CD4-positive, alpha-beta memory T cell (primary cell): ENCODE measurements at regions not wholly inside any gene's neighbourhood (a gene's known extent, or its start where the extent isn't known, plus 50 kb on each side); places are given as distances from the start of the nearest gene placed in this dataset.

Source experiments
- CTCF ChIA-PET: fragments of 350-600 bp; sonication (Branson Sonifier 250); formaldehyde crosslinking; loops from one replicate; lab custom pipeline; 2021; ENCODE audit warnings: inconsistent platforms; ENCODE audit not compliant: partially characterized antibody; lab: Charles Lee
- POLR2A ChIA-PET: fragments of 350-600 bp; sonication (Branson Sonifier 250); formaldehyde crosslinking; loops from one replicate; lab custom pipeline; 2021; ENCODE audit not compliant: partially characterized antibody; lab: Charles Lee
- DNase-seq, 5 donors: peaks; one replicate each; pipeline versions ENCODE4 v3.0.0 to v3.0.0-alpha.2; 2020 to 2022; ENCODE audit warnings: mixed read lengths in 1 of 5
- H3K27ac ChIP-seq: one replicate; pipeline ENCODE4 v1.7.0; 2013; ENCODE audit warnings: low read depth, low read length
- H3K27me3 ChIP-seq: 2 replicates; pipeline ENCODE4 v1.7.0; 2013; ENCODE audit warnings: mild to moderate bottlenecking, low read length, moderate library complexity; ENCODE audit not compliant: insufficient read depth
- H3K36me3 ChIP-seq: 2 replicates; pipeline ENCODE4 v1.7.0; 2013; ENCODE audit warnings: mild to moderate bottlenecking, low read length, moderate library complexity; ENCODE audit not compliant: insufficient read depth
- H3K4me1 ChIP-seq: 2 replicates; pipeline ENCODE4 v1.7.0; 2013; ENCODE audit warnings: mild to moderate bottlenecking, low read length, moderate library complexity; ENCODE audit not compliant: insufficient read depth
- H3K4me3 ChIP-seq, 2 donors: one replicate each; pipeline ENCODE4 v1.7.0; 2013; ENCODE audit warnings: low read length in 2 of 2, mild to moderate bottlenecking in 1 of 2
- H3K9me3 ChIP-seq, 2 donors: one replicate each; pipeline ENCODE4 v1.7.0; 2013; ENCODE audit warnings: low read length in 2 of 2, control low read depth in 1 of 2; ENCODE audit not compliant: control insufficient read depth in 1 of 2
- H3K27ac Mint-ChIP-seq, 7 donors: one replicate each; pipeline ENCODE4 v1.8.0; 2020 to 2021; ENCODE audit warnings: mixed read lengths in 7 of 7, mild to moderate bottlenecking in 6 of 7, inconsistent platforms in 3 of 7, moderate library complexity in 3 of 7
- H3K27me3 Mint-ChIP-seq, 2 donors: one replicate each; pipeline ENCODE4 v1.8.0; 2020 to 2021; ENCODE audit warnings: mixed read lengths in 2 of 2
- H3K36me3 Mint-ChIP-seq, 2 donors: one replicate each; pipeline ENCODE4 v1.8.0; 2020 to 2021; ENCODE audit warnings: mixed read lengths in 2 of 2, inconsistent platforms in 1 of 2, mild to moderate bottlenecking in 1 of 2
- H3K4me1 Mint-ChIP-seq, 4 donors: one replicate each; pipeline ENCODE4 v1.8.0; 2020 to 2021; ENCODE audit warnings: mixed read lengths in 4 of 4, mild to moderate bottlenecking in 1 of 4
- H3K4me3 Mint-ChIP-seq, 8 donors: one replicate each; pipeline ENCODE4 v1.8.0; 2020 to 2021; ENCODE audit warnings: mixed read lengths in 8 of 8, mild to moderate bottlenecking in 7 of 8, moderate library complexity in 6 of 8, inconsistent platforms in 3 of 8
- H3K9me3 Mint-ChIP-seq, 8 donors: one replicate each; pipeline ENCODE4 v1.8.0; 2020 to 2021; ENCODE audit warnings: mixed read lengths in 8 of 8, mild to moderate bottlenecking in 5 of 8, inconsistent platforms in 3 of 8, moderate library complexity in 1 of 8
- intact Hi-C: fragments of 100-400 bp; cut with micrococcal nuclease; formaldehyde crosslinking; loops from one replicate; pipeline ENCODE4 v1.15.1; 2023

DNA sequence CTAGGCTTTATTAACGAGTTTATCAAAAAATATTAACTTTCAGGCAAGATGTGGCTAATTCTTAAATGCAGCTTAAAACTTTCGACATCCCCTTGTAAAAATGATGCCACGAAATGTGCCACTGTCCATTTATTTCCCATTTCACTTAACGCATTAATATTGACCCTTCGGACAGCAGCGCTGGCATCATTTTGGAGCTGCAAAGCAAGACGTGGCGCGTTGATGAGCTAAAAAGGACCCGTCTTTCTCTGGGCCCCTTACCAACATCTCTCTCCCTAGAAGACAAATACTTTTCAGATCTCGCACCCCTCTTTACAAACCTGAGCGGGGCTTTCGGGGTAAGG, 367.9 kb downstream of the MTX2 start:
- intact Hi-C loops = loop anchor here (5.0 kb wide), 2 partner anchors 180 to 510 kb away; no protein-coding TSS in a partner anchor
- no peak overlapping the region for H3K27ac Mint-ChIP-seq
- H3K9me3 ChIP-seq = no peaks in the 10 kb centered on the region
- H3K27ac ChIP-seq = no peak overlapping the region
- peaks cover 23% of the 10 kb centered on the region for H3K27me3 ChIP-seq
- H3K27me3 Mint-ChIP-seq = peaks cover 39 to 50% of the 10 kb centered on the region in 2 donors
- H3K4me3 ChIP-seq = peak overlapping the region in 1 of 2 donors; percentile 41
- peak overlapping the region in 7 of 8 donors; percentile 18 to 75 (median 44) for H3K4me3 Mint-ChIP-seq
- POLR2A ChIA-PET = no interaction called here
- no peaks in the 10 kb centered on the region for H3K36me3 ChIP-seq
- H3K4me1 ChIP-seq = peaks cover 3% of the 10 kb centered on the region
- H3K36me3 Mint-ChIP-seq = no peaks in the 10 kb centered on the region
- DNase-seq = no peak
- CTCF ChIA-PET = interaction anchor here (0.8 to 6.0 kb wide), 9 partner anchors 10 to 947 kb away, joined by 3 to 43 read pairs (median 4); no protein-coding TSS in a partner anchor
- H3K4me1 Mint-ChIP-seq = peaks cover 0 to 11% (median 3%) of the 10 kb centered on the region in 4 donors
- H3K9me3 Mint-ChIP-seq = no peaks in the 10 kb centered on the region

- no peak overlapping the region for H3K27ac Mint-ChIP-seq
- intact Hi-C loops = loop anchor here (1.0 to 5.0 kb wide), 3 partner anchors 180 to 510 kb away; no protein-coding TSS in a partner anchor
- H3K27ac ChIP-seq = no peak overlapping the region
- ChIA-PET CTCF (interaction anchor here (0.8 to 6.0 kb wide), 8 partner anchors 10 to 526 kb away, joined by 3 to 43 read pairs (median 4); no protein-coding TSS in a partner anchor), POLR2A (no interaction called here)
- peak in 1 of 5 donors; percentile 4 for DNase-seq
- peaks cover 0 to 11% (median 3%) of the 10 kb centered on the region in 4 donors for H3K4me1 Mint-ChIP-seq
- H3K27me3 Mint-ChIP-seq = peaks cover 39 to 48% of the 10 kb centered on the region in 2 donors
- H3K36me3 ChIP-seq = no peaks in the 10 kb centered on the region
- no peaks in the 10 kb centered on the region for H3K9me3 Mint-ChIP-seq
- H3K4me3 Mint-ChIP-seq = peak overlapping the region; percentile 18 to 75 (median 50)
- peaks cover 20% of the 10 kb centered on the region for H3K27me3 ChIP-seq
- H3K9me3 ChIP-seq = no peaks in the 10 kb centered on the region
- H3K4me3 ChIP-seq = peak overlapping the region in 1 of 2 donors; percentile 41
- H3K36me3 Mint-ChIP-seq = no peaks in the 10 kb centered on the region
- peaks cover 3% of the 10 kb centered on the region for H3K4me1 ChIP-seq
These were observed 368.4 kb downstream of the MTX2 start for GRCh38 chr2:176637486-176638166.

GRCh38 chr2:176638167-176639015, 369.1 kb downstream of the MTX2 start:
- Mint-ChIP-seq H3K9me3 (no peaks in the 10 kb centered on the region), H3K4me1 (peaks cover 0 to 11% (median 3%) of the 10 kb centered on the region in 4 donors), H3K36me3 (no peaks in the 10 kb centered on the region), H3K27me3 (peaks cover 37 to 52% of the 10 kb centered on the region in 2 donors), H3K4me3 (peak overlapping the region; percentile 55 to 82 (median 68)), H3K27ac (no peak overlapping the region)
- peak in 4 of 5 donors; percentile 30 to 38 (median 37) for DNase-seq
- ChIA-PET CTCF (interaction anchor here (0.9 to 6.0 kb wide), 5 partner anchors 13 to 511 kb away, joined by 3 to 43 read pairs (median 3); no protein-coding TSS in a partner anchor), POLR2A (no interaction called here)
- H3K9me3 ChIP-seq = no peaks in the 10 kb centered on the region
- H3K27ac ChIP-seq = no peak overlapping the region
- no peaks in the 10 kb centered on the region for H3K36me3 ChIP-seq
- peaks cover 20% of the 10 kb centered on the region for H3K27me3 ChIP-seq
- intact Hi-C loops = loop anchor here (1.0 to 5.0 kb wide), 3 partner anchors 181 to 511 kb away; no protein-coding TSS in a partner anchor
- peak overlapping the region in 1 of 2 donors; percentile 41 for H3K4me3 ChIP-seq
- H3K4me1 ChIP-seq = peaks cover 3% of the 10 kb centered on the region

DNA sequence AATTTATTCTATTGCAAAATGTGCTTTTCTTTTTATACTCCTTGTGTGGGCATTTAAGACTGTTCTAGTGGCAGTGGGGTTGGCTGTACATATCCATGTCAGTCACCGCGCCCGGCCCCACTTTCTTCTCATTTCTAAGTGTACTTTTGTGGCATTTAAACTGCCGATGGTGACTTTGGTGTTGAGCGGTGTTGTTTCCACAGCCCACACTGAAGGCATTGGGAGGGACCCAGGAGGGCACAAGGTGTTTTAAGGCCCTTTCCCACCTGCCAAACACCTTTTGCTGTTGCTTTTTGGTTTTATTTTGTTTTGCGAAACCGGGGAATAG, 369.7 kb downstream of the MTX2 start:
- Histone ChIP-seq H3K9me3 (no peaks in the 10 kb centered on the region), H3K27ac (no peak overlapping the region), H3K4me1 (peaks cover 3% of the 10 kb centered on the region), H3K36me3 (no peaks in the 10 kb centered on the region), H3K4me3 (no peak overlapping the region), H3K27me3 (peaks cover 23% of the 10 kb centered on the region)
- ChIA-PET POLR2A (no interaction called here), CTCF (interaction anchor here (0.9 to 2.5 kb wide), 4 partner anchors 13 to 512 kb away, joined by 3 to 8 read pairs (median 3); no protein-coding TSS in a partner anchor)
- Mint-ChIP-seq H3K9me3 (no peaks in the 10 kb centered on the region), H3K27ac (no peak overlapping the region), H3K4me1 (peaks cover 0 to 11% (median 3%) of the 10 kb centered on the region in 4 donors), H3K27me3 (peaks cover 35 to 51% of the 10 kb centered on the region in 2 donors), H3K4me3 (no peak overlapping the region), H3K36me3 (no peaks in the 10 kb centered on the region)
- DNase-seq = no peak
- intact Hi-C loops = loop anchor here (5.0 kb wide), 2 partner anchors 182 to 508 kb away; no protein-coding TSS in a partner anchor

DNA sequence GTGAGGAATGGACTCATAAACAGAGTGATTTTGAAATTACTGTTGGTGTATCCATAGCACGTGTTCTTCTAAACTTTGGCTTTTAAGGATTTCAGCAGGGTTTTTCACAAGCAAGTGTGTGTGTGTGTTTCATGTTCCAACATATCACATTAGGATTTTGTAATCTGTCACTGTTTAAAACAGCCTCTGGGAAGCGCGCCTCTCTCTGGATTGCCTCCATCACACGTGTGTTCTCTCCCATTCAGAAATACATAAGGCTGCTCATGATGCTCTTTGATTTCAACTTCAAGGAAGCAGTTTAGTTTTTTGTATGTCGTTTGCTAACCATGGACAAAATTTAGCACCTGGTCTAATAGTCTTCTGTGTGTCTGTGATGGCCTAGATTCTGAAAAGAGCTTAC, 370.4 kb downstream of the MTX2 start:
- peaks cover 0 to 11% (median 3%) of the 10 kb centered on the region in 4 donors for H3K4me1 Mint-ChIP-seq
- H3K36me3 Mint-ChIP-seq = no peaks in the 10 kb centered on the region
- H3K27me3 ChIP-seq = peaks cover 23% of the 10 kb centered on the region
- H3K9me3 Mint-ChIP-seq = no peaks in the 10 kb centered on the region
- peaks cover 3% of the 10 kb centered on the region for H3K4me1 ChIP-seq
- H3K4me3 Mint-ChIP-seq = no peak overlapping the region
- intact Hi-C loops = loop anchor here (5.0 kb wide), 2 partner anchors 182 to 508 kb away; no protein-coding TSS in a partner anchor
- ChIA-PET CTCF (interaction anchor here (1.0 to 2.5 kb wide), 4 partner anchors 12 to 512 kb away, joined by 3 to 8 read pairs (median 4); no protein-coding TSS in a partner anchor), POLR2A (no interaction called here)
- no peak for DNase-seq
- H3K36me3 ChIP-seq = no peaks in the 10 kb centered on the region
- no peak overlapping the region for H3K4me3 ChIP-seq
- no peak overlapping the region for H3K27ac Mint-ChIP-seq
- H3K27me3 Mint-ChIP-seq = peaks cover 38 to 56% of the 10 kb centered on the region in 2 donors
- no peak overlapping the region for H3K27ac ChIP-seq
- no peaks in the 10 kb centered on the region for H3K9me3 ChIP-seq

DNA sequence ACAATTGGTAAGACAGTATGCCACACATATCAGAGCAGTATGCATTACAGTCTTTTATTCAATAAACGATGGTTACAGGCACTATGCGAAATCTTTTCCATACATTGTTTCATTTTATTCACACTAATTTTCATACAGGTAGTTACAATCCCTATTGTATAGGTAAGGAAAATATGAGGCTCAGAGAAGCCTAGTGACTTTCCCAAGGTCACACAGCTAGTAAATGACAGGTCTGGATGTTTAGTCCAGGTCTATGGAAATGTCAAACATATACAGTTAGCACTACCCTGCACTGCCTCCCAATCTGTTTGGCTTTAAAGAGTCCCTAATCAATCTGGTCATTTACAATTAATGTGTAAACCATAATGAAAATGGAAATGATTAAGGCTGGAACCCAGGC, 372.2 kb downstream of the MTX2 start:
- Mint-ChIP-seq H3K4me3 (no peak overlapping the region), H3K9me3 (no peaks in the 10 kb centered on the region), H3K27ac (no peak overlapping the region), H3K36me3 (no peaks in the 10 kb centered on the region), H3K4me1 (peaks cover 0 to 11% (median 3%) of the 10 kb centered on the region in 4 donors), H3K27me3 (peaks cover 43 to 59% of the 10 kb centered on the region in 2 donors)
- CTCF ChIA-PET = interaction anchor here (0.9 to 1.7 kb wide), 3 partner anchors 9 to 12 kb away, joined by 3 to 4 read pairs (median 3); no protein-coding TSS in a partner anchor
- H3K4me1 ChIP-seq = peaks cover 3% of the 10 kb centered on the region
- no peak overlapping the region for H3K4me3 ChIP-seq
- peaks cover 21% of the 10 kb centered on the region for H3K27me3 ChIP-seq
- intact Hi-C loops = no loop called here
- no peak for DNase-seq
- no peaks in the 10 kb centered on the region for H3K36me3 ChIP-seq
- no peak overlapping the region for H3K27ac ChIP-seq
- no peaks in the 10 kb centered on the region for H3K9me3 ChIP-seq
- POLR2A ChIA-PET = no interaction called here
